ENCODE measurements at regions not wholly inside any gene's neighbourhood (a gene's known extent, or its start where the extent isn't known, plus 50 kb on each side); places are given as distances from the start of the nearest gene placed in this dataset.

DNA sequence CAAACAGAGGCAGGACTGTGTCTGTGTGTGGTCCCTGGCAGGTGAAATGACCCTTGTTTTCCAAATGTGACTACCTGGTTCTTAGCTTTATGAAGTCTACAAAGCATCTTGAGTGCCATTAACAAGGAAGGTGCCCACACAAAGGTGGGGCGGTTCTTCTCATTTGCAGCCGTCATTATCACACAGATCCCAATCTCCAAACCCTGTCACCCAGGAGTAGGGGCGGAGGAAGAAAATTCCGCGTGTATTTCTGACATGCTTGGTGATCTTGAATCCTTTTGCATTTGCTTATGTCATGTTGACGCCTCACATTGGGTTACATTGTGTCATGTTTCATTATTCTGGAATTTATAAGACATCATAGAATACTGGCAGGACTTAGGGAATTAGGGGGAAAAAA lies 277.3 kb downstream of the VRK1 start:
- Mint-ChIP-seq H3K4me3 (no peak overlapping the region), H3K9me3 (no peaks in the 10 kb centered on the region), H3K36me3 (ENCODE audit: insufficient read depth in 2 of 2) (no peaks in the 10 kb centered on the region), H3K4me1 (ENCODE audit: low read depth) (peaks cover 23% of the 10 kb centered on the region), H3K27ac (no peak overlapping the region), H3K27me3 (ENCODE audit: low read depth) (peaks cover 21% of the 10 kb centered on the region)
- no peak for DNase-seq
- no peak for ATAC-seq (replicated peaks in 1 of 2)

DNA sequence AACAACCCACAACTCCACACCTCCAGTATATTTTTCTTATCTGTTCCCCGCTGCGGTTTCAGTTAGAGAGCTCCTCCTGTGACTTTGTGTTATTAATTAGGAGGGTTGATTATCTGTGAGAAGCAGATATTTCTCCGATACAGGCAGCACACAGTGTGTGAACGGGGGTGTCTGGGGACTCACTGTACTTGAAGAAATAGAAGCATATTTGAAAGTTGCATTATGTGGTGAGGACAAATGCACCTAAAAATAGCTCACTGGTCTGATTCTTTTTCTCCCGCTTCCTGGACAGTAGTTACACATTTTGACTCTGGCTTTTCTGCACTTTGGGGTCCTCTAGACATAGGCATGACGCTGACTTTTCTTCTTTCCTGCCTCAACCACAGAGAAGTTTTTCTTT lies 277.7 kb downstream of the VRK1 start:
- no peaks in the 10 kb centered on the region for H3K9me3 Mint-ChIP-seq
- no peaks in the 10 kb centered on the region for H3K36me3 Mint-ChIP-seq (ENCODE audit: insufficient read depth in 2 of 2)
- H3K27ac Mint-ChIP-seq: no peak overlapping the region
- H3K4me3 Mint-ChIP-seq: no peak overlapping the region
- no peak for ATAC-seq (replicated peaks in 1 of 2)
- H3K4me1 Mint-ChIP-seq (ENCODE audit: low read depth): peaks cover 23% of the 10 kb centered on the region
- no peak for DNase-seq
- H3K27me3 Mint-ChIP-seq (ENCODE audit: low read depth): peaks cover 21% of the 10 kb centered on the region

DNA sequence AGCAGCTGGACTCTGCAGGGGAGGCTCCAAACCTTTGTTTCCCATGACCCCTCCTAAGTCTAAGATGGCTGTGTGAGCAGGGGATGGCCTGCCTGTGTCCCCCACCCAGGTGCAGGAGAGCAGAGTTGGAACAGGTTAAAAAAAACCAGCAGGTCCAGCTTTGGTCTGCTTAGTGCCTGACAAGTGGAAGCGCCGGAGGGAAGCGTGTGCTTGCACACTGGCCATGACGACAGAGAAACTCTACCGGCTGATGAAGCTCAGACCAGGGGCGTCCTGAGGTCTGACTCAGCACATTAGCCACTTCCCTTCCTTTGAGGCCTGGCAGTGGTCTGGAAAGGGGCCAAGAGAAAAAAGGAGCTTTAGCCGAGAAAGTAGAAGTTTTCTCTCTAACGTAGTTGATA lies 280.1 kb downstream of the VRK1 start:
- no peaks in the 10 kb centered on the region for H3K36me3 Mint-ChIP-seq (ENCODE audit: insufficient read depth in 2 of 2)
- peak; percentile 76 to 90 for ATAC-seq (replicated peaks in 1 of 2)
- H3K27me3 Mint-ChIP-seq (ENCODE audit: low read depth): peaks cover 21% of the 10 kb centered on the region
- peak overlapping the region in 1 of 2 donors; percentile 35 for H3K4me3 Mint-ChIP-seq
- DNase-seq: peak; percentile 42 to 61
- no peak overlapping the region for H3K27ac Mint-ChIP-seq
- H3K4me1 Mint-ChIP-seq (ENCODE audit: low read depth): peaks cover 28% of the 10 kb centered on the region
- H3K9me3 Mint-ChIP-seq: peaks cover 4 to 5% of the 10 kb centered on the region in 2 donors

DNA sequence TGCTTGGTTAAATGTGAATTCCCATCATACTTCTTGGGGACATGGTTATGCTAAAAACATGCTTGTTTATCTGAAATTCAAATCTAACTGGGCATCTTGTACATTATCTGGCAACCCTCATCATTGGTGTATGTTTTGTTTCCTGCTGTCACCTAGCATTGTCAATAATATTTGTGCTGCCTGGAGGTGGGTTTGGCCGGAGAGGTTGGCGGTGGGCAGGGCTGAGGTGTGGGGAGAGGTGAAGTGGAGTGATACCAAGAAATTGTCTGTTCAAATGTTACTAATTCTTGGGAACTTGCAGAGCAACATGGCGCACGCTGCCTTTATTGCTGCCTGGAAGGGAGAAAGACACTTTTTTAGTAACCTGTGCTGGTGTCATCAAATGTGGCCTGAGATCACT lies 280.5 kb downstream of the VRK1 start:
- Mint-ChIP-seq H3K9me3 (peaks cover 4 to 5% of the 10 kb centered on the region in 2 donors), H3K27me3 (ENCODE audit: low read depth) (peaks cover 21% of the 10 kb centered on the region), H3K4me3 (peak overlapping the region; percentile 9 to 35), H3K4me1 (ENCODE audit: low read depth) (peaks cover 28% of the 10 kb centered on the region), H3K36me3 (ENCODE audit: insufficient read depth in 2 of 2) (peaks cover 0 to 1% of the 10 kb centered on the region in 2 donors), H3K27ac (no peak overlapping the region)
- ATAC-seq (replicated peaks in 1 of 2): peak; percentile 20 to 32
- DNase-seq: peak in 1 of 2 donors; percentile 8

DNA sequence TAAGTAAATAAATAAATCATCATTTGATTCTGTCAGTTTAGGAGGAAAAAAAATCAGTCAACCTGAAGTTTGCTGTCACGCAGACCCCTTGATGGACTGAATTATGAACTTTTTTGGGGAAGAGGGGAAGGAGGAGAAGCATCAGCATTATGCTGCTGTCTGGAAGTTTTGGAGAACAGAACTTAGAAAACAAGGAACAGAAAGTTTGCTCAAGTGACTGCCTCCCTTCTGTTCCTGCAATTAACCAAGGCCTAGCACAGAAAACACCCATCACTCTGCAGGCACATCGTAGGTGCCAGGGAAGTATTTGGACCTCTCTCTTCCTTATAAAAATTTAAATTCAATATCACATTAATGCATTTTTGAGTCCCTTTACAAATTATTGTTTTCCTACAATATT lies 283.8 kb downstream of the VRK1 start:
- peaks cover 21% of the 10 kb centered on the region for H3K4me1 Mint-ChIP-seq (ENCODE audit: low read depth)
- no peak overlapping the region for H3K27ac Mint-ChIP-seq
- H3K36me3 Mint-ChIP-seq (ENCODE audit: insufficient read depth in 2 of 2): peaks cover 2 to 3% of the 10 kb centered on the region in 2 donors
- peaks cover 14% of the 10 kb centered on the region for H3K27me3 Mint-ChIP-seq (ENCODE audit: low read depth)
- ATAC-seq (replicated peaks in 1 of 2): no peak
- peaks cover 5% of the 10 kb centered on the region in 2 donors for H3K9me3 Mint-ChIP-seq
- no peak overlapping the region for H3K4me3 Mint-ChIP-seq
- no peak for DNase-seq

DNA sequence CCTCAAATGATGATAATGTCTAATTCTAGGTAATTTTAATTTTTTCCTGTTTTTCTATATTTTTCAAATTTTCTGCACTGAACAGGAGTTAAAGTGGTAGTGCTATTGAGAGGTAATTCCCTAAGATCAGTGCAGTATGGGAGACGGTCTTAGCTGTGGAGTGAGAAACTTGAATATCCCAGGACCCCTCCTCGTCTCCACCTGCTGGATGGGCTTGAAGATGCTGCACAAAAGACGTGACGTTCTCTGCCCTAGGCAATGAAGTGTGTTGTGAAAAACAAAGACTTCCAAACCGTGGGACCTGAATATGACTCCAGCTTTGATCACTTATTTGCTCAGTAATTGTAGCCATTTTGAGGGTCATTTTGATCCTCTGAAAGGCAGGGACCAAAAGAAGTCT lies 298.1 kb downstream of the VRK1 start:
- Mint-ChIP-seq H3K4me1 (ENCODE audit: low read depth) (no peaks in the 10 kb centered on the region), H3K27me3 (ENCODE audit: low read depth) (peaks cover 9% of the 10 kb centered on the region), H3K27ac (no peak overlapping the region), H3K4me3 (no peak overlapping the region), H3K9me3 (no peaks in the 10 kb centered on the region), H3K36me3 (ENCODE audit: insufficient read depth in 2 of 2) (no peaks in the 10 kb centered on the region)
- no peak for DNase-seq
- no peak for ATAC-seq (replicated peaks in 1 of 2)

DNA sequence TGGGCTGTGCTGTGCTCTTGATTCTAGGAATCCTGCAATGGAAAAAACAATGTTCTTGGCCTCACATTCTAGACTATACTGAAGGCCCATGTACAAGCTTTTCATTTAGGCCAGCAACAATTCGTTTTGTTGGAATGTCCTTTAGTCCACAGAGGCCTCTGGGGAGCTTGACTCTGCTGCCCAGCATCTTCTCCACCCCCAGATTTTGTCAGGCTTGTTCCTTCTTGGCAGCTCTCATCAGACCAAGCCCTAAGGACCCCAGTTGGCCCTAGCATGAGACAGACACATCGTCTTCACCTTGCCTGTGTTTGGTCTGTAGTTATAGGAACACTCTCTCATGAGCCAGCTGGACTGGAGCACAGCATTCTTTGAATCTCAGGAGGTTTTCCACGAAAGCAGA lies 300.1 kb downstream of the VRK1 start:
- ATAC-seq (replicated peaks in 1 of 2) (no peak), DNase-seq (no peak)
- Mint-ChIP-seq H3K4me3 (no peak overlapping the region), H3K4me1 (ENCODE audit: low read depth) (no peaks in the 10 kb centered on the region), H3K9me3 (no peaks in the 10 kb centered on the region), H3K36me3 (ENCODE audit: insufficient read depth in 2 of 2) (no peaks in the 10 kb centered on the region), H3K27me3 (ENCODE audit: low read depth) (peaks cover 9% of the 10 kb centered on the region), H3K27ac (no peak overlapping the region)

DNA sequence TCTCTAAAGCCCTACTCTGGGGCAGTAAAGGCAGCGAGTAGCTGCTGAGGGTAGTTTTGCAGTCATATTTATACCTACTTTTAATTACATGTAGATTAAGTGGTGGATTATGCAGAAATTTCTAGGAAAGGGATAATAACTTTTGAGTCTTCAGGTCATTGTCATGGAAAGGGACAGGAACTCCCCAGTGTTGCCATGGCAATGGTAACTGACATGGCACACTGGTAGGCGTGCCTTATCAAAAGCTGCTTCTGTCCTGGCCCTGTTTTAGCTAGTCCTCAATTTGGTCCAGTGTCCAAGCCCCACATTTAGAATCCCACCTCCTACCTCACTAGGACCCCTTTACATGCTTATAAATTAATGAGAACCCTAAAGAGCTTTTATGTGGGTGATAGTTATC lies 303.1 kb downstream of the VRK1 start:
- H3K4me1 Mint-ChIP-seq (ENCODE audit: low read depth): no peaks in the 10 kb centered on the region
- H3K4me3 Mint-ChIP-seq: no peak overlapping the region
- H3K27ac Mint-ChIP-seq: no peak overlapping the region
- no peaks in the 10 kb centered on the region for H3K9me3 Mint-ChIP-seq
- no peaks in the 10 kb centered on the region for H3K36me3 Mint-ChIP-seq (ENCODE audit: insufficient read depth in 2 of 2)
- DNase-seq: no peak
- no peak for ATAC-seq (replicated peaks in 1 of 2)
- peaks cover 9% of the 10 kb centered on the region for H3K27me3 Mint-ChIP-seq (ENCODE audit: low read depth)

DNA sequence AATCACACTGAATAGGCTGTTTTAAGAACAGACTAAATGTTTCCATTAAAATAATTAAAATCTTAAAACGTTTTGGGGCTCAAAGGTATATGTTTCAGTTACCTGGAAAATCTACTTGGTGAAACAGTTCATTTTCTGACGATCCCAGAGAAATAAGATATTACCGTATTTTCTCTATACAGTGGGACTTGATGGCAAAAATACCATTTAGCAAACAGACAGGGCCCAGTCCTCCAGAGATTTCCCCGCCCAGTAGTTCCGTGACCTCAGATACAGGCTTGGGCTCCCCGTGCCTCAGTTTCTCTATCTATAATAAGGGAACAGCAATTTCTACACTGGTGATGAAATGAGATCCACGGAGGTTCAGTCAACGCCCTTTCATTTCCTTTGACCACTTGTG lies 304.4 kb downstream of the VRK1 start:
- Mint-ChIP-seq H3K36me3 (ENCODE audit: insufficient read depth in 2 of 2) (no peaks in the 10 kb centered on the region), H3K27ac (no peak overlapping the region), H3K4me1 (ENCODE audit: low read depth) (no peaks in the 10 kb centered on the region), H3K9me3 (no peaks in the 10 kb centered on the region), H3K4me3 (no peak overlapping the region), H3K27me3 (ENCODE audit: low read depth) (peaks cover 9% of the 10 kb centered on the region)
- no peak for ATAC-seq (replicated peaks in 1 of 2)
- no peak for DNase-seq

DNA sequence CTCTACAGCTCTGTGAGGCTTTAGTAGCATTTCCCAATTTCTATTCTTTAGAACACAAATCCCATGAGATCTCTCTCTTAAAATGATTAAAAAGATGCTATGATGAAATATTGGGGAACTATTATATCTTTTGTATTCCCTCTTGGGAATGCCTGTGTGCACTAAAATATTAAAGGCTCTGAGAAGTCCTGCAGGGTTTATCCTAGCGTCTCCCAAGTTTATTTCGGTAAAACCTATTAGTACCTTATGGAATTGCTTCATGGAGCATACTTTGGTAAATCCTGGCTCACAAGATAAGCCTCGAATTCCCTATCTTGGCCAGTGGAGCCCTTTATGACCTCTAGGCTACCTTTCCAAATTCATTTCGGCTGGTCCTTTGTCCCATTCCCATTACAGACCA lies 306.8 kb downstream of the VRK1 start:
- DNase-seq: no peak
- Mint-ChIP-seq H3K27ac (no peak overlapping the region), H3K36me3 (ENCODE audit: insufficient read depth in 2 of 2) (peaks cover 3 to 4% of the 10 kb centered on the region in 2 donors), H3K9me3 (no peaks in the 10 kb centered on the region), H3K4me1 (ENCODE audit: low read depth) (no peaks in the 10 kb centered on the region), H3K4me3 (no peak overlapping the region), H3K27me3 (ENCODE audit: low read depth) (no peaks in the 10 kb centered on the region)
- ATAC-seq (replicated peaks in 1 of 2): no peak

DNA sequence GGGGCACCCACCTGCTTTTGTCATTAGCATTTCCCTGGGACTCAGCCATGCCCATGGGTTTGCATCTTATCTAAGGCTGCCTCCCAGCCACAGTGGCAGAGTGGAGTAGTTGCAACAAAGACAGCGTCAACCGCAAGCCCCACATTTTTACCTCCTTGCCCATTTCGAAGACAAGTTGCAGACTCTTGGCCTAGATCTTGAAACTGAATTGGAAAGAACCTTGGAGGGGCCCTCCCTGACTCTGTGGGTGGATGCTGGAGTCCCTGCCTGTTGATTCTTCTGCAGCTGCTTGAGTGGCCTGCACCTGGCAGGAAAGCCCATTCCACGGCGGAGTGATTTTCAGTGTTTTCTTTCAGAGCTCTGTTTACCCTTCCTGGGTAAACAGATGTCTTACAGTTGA lies 309.0 kb downstream of the VRK1 start:
- Mint-ChIP-seq H3K36me3 (ENCODE audit: insufficient read depth in 2 of 2) (peaks cover 5 to 6% of the 10 kb centered on the region in 2 donors), H3K27ac (no peak overlapping the region), H3K27me3 (ENCODE audit: low read depth) (peaks cover 7% of the 10 kb centered on the region), H3K4me3 (no peak overlapping the region), H3K9me3 (peaks cover 0 to 2% of the 10 kb centered on the region in 2 donors), H3K4me1 (ENCODE audit: low read depth) (no peaks in the 10 kb centered on the region)
- DNase-seq (peak in 1 of 2 donors; percentile 9), ATAC-seq (replicated peaks in 1 of 2) (peak in 1 of 2 donors; percentile 51)

DNA sequence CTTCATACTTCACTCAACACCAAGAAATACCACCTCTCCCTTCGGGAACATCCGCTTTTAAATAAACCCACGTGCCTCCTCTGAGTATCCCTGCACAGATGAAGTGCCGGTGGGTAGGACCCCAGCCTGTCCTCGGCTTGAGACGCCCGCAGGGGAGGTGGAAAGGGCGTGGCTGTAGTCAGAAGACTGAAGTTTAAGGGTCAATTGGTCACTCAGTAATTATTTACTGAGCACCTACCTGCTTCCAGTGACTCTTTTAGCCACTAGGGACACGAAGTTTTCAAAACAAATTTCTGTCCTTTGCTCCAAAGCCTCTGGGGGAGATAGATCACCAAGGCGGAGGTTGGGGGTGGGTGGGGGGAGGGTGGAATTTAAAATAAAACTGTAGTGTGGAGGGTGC lies 309.4 kb downstream of the VRK1 start:
- Mint-ChIP-seq H3K27ac (no peak overlapping the region), H3K9me3 (peaks cover 0 to 2% of the 10 kb centered on the region in 2 donors), H3K36me3 (ENCODE audit: insufficient read depth in 2 of 2) (peaks cover 5 to 6% of the 10 kb centered on the region in 2 donors), H3K27me3 (ENCODE audit: low read depth) (peaks cover 7% of the 10 kb centered on the region), H3K4me3 (no peak overlapping the region), H3K4me1 (ENCODE audit: low read depth) (no peaks in the 10 kb centered on the region)
- ATAC-seq (replicated peaks in 1 of 2) (no peak), DNase-seq (no peak)

DNA sequence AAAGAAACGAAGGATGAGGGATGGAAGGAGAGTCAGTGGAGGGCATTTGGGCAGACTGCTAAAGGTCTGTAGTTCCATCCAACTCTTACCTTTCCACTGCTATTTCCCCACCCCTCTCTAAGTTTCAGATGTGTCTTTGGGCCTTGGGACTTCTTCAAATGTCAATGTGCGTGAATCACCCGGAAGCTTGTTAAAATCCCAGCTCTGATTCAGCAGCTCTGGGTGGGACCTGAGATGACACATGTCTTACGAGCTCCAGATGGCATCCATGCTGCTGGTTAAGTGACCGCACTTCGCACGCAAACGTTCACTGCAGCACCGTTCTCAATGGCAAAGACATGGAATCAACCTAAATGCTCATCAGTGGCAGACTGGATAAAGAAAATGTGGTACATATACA lies 309.9 kb downstream of the VRK1 start:
- Mint-ChIP-seq H3K4me1 (ENCODE audit: low read depth) (no peaks in the 10 kb centered on the region), H3K36me3 (ENCODE audit: insufficient read depth in 2 of 2) (peaks cover 5 to 6% of the 10 kb centered on the region in 2 donors), H3K9me3 (peaks cover 0 to 2% of the 10 kb centered on the region in 2 donors), H3K27me3 (ENCODE audit: low read depth) (peaks cover 7% of the 10 kb centered on the region), H3K27ac (no peak overlapping the region), H3K4me3 (no peak overlapping the region)
- no peak for ATAC-seq (replicated peaks in 1 of 2)
- no peak for DNase-seq

DNA sequence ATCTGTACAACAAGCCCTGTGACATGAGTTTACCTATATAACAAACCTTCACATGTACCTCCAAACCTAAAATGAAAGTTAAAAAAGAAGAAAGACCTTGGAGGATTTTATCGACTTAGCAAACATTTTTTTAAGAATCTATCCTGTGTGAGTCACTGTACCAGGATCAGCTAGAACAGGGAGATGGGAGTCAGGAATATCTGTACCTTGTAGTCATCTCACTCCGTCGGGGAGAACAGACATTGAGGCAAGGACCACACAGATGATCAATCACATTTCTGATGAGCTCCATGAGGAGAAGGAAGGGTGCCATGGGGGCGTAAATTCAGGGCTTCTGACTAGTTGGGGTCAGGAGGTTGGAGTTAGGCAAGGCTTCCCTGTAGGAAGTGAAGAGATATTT lies 310.6 kb downstream of the VRK1 start:
- Mint-ChIP-seq H3K27me3 (ENCODE audit: low read depth) (peaks cover 7% of the 10 kb centered on the region), H3K4me1 (ENCODE audit: low read depth) (no peaks in the 10 kb centered on the region), H3K9me3 (peaks cover 0 to 2% of the 10 kb centered on the region in 2 donors), H3K4me3 (no peak overlapping the region), H3K36me3 (ENCODE audit: insufficient read depth in 2 of 2) (peaks cover 5 to 6% of the 10 kb centered on the region in 2 donors), H3K27ac (no peak overlapping the region)
- ATAC-seq (replicated peaks in 1 of 2) (no peak), DNase-seq (no peak)
